Ammon's horn (tissue), 1 donor: ENCODE measurements at regions not wholly inside any gene's neighbourhood (a gene's known extent, or its start where the extent isn't known, plus 50 kb on each side); places are given as distances from the start of the nearest gene placed in this dataset.

Experiments
- DNase-seq: peaks from one replicate; pipeline ENCODE4 v3.0.0-alpha.2; 2016; ENCODE audit warnings: low spot score

DNA sequence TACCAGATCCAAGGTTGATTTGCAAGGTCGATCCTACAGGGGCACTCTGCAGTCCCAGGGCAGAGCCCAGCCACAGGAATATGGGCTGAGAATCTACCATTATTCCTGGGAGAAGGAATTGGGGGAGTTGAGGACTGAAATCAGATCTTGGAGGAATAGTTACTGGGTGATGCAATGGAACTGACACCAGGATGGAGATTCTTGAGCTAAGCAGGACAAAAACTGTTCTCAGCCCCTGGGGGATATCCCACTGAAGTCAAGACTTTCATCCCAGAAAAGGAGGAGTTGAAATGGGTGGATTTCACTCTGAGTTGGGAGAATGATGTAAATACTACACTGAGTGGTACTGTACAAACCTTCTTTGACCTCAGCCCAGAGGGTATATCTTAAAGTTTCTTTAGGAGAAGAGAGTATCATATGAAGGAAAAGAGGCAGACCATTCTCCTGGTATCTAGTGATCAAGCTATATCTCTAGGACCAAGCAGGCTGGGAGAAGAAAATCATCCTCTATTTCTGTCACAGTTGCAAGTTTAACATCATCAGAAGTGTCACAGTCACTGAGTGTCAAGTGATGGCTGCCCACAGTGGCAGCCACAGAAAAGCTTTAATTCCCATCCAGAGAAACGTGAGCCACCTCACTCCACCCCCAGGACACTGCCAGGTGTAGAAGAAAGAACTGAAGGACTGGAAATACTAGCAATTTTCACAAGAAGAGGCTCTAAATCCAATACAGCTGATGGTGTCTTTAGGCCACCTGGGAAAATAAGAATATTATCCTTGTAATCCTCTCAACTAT is 181.9 kb downstream of the NUAK1 start:
- DNase-seq = no peak

DNA sequence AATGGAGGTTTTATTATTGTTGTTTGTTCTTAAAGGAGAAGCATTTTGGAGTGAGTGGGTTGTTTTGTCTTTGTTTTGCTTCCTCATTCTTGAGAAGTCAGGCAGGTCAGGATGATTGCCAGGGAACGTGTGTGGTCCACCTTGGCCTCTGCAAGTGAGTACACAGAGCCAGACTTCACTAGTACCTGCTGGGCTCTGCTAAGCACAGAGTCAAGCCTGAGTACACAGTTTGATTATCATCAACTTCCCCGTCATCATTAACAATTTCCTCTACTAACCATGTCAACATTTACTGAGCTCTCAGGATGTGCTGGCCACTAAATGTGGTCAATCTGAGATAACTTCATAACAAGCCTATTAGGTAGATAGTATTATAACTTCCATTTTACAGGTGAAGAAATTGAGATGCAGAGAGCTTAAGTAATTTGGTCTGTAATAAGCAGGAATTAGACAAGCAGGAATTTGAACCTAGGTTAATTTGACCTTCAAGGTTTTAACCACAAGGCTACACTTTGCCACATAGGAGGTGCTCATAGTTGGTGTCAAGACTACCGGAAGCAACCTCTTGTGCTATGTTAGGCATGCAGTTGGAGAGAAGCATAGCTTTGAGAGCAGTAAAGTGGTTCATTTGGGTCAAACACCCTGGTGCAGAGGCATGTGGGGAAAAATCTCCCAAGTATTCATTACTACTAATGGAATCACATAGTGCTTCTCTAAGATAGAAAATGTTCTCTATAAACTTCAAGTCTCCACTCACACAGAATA is 178.3 kb downstream of the NUAK1 start:
- DNase-seq = no peak

DNA sequence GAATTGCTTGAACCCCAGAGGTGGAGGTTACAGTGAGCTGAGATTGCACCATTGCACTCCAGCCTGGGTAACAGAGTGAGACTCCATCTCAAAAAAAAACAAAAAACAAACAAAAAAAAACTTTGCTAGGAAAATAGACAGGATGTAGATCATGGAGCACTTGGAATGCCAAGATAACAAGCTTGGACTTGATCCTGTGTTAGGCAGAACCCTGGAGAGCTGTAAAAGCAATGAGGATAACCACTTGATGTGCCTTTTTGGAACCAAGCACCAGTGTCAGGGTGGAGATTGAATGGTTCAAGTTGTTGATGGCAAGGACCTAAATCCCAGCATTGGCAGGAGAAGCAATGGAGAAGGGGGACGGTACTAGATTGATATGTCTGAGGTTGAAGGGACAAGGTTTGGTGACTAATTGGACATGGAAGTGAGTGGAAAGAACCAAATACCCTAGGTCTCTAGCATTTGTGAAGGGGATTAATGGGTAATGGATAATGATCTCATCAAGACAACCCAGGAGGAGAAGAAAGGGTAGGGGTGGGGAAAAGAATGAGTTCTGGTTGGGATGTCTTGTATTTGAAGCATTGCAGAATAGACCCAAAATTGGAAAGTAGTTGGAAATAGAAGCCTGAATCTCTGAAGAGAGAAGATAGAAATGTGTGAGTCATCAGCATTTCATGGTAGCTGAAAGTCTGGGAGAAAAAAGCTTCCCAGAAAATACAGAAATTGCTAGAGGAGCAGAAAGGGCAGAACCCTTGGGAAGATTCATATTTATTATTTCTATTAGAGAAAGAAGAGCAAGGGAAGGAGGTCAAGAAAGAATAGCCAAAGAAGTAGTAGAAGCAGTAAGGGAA is 176.7 kb downstream of the NUAK1 start:
- DNase-seq = no peak

DNA sequence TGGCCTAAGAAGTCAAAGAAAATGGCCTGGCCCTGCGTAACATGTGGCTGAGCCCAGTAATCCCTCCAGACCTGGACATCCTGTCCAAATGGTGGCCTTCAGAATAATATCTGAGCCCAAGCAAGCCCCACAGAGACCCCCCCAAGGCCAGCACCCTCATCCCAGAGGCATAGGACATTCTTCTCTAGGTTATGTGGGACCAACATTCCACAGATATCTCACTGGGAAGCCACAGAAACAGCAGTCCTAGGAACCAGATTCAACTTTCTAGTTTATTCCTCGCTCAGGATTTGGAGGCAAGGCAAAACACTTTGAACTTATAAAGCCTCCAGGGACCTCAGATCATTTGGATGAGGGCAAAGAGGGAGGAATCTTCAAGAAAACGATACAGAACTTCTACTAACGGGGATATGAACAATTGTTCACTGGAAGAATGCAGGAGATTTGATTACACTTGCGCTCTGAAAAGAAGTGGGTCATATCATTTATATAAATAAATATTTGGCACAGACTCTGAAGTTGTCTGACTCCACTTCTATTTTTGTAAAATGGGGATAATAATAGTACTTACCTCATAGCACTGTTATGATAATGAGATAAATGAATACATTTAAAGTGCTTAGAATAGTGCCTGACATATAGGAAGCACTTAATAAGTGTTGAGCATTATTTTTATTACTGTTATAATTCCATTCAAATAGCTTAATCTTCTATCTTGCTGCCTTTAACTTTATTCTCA is 171.5 kb downstream of the NUAK1 start:
- DNase-seq = no peak

DNA sequence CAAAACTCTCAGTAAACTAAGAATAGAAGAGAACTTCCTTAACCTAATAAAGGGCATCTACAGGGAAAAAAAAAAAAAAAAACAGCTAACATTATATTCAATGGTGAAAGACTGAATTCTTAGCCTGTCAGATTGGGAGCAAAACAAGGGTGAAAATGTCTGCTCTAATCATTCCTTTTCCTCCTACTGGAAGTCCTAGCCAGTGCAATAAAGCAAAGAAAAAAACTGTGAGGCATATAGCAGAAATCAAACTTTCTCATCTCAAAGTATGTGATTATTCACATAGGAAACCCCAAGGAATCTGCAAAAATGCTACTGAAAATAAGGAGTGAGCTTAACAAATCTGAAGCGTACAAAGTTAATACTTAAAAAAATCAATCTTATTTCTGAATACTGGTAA is 170.7 kb downstream of the NUAK1 start:
- no peak for DNase-seq

DNA sequence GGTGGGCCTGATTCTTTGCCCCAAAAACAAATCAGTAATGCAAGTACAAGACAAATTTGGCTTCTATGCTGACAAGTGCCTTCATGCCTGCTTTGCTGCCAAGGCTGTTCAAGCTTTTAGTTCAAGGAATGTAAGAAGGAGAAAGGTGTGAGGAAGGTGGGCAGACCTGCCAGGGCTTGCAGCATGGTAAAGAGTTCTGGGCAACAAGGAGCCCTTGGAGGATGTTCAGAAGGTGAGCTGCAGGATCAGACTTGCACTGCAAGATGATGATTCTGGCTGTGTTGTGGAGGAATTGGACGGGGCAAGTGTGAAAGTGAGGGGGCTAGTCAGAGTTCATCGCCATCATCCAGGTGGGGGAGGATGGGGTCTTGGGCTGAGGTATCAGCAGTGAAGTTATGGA is 167.9 kb downstream of the NUAK1 start:
- no peak for DNase-seq

DNA sequence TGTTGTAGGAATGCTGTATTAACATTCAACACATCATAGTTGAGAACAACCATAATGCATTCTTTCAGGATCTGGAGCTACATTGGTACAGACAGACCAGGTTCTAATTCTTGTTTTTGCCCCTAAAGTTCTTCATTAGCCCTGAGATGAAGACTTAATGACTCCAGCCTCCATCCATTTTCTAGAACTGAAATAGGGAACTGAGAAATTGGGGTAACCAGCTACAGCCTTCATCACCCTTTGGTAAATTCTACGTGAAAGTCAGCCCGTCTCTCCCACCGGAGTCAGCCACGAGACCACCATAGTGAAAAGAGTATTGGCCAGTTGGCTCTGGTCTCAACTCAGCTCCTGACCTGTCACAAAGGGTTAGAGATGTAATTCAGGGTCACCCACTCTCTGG is 164.0 kb downstream of the NUAK1 start:
- DNase-seq = no peak

DNA sequence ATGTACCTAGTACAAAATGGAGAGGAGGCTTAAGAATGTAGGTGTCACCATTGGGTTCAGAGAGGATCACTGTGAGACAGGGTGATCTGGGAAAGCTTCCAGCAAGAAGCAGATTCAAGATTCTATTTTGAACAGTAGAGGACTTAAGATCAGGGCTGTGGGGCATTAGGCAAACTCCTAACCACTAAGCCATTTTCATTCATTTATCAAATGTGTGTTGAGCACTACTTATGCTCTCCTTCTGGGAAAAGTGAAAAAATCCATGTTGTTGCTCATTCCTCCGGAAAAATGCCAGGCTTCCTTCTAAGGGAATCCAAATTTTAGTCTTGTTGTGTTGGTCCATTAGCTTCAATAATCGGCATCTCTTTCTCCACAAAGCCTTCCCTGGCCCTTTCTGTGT is 163.4 kb downstream of the NUAK1 start:
- DNase-seq = no peak

DNA sequence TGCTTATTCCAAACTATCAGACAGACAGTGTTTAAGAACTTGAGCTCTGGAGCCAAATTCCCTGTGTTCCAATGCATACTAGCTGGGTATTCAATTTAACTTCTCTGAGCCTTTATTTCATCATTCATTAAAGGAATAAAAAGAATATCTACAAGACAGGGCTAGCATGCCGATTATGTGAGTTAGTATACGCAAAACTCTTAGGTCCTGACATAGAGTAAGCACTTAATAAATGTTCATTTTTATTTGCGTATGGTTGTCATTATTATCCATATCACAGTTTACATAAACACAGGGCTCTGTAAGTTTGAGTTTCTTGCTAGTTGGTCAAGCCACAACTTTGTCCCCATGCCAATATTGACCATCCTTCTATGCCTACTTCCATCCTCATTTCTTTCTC is 161.5 kb downstream of the NUAK1 start:
- DNase-seq = no peak

DNA sequence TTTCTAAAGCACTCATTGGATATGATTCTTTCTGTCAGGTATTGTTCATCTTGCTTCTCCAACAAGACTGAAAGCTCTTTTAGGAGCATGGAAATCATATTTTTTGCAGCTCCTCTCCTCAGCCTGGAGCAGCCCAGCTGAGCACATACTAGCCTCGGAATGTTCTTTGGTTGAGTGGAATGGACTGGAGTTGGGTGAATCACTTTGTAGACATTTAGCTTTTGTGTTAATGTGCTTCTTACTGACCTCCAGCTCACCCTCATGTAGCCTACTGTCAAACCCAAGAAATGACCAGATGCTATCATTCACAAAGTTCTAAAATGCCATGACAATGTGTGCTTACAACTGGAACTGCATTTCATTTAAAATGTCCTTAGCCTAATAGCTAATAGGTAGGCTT is 161.1 kb downstream of the NUAK1 start:
- no peak for DNase-seq

DNA sequence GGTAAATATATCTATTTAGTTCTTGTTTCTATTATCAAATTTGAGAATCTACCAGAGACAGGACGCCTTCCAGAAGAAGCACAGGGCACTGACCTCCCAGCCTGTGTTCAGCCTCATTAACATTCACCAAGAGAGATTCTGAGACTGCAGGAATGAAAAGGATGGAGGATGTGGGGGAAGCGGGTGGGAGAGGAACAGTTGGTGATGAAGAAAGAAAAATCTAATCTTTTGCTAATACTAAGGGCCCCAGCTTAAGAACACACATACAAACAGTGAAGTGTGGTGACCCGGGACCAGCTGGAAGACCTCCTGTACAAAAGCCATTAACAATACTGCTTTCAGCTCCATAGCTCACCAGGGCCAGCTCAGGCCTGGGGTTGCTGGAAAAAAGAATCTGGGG is 160.5 kb downstream of the NUAK1 start:
- DNase-seq = no peak

DNA sequence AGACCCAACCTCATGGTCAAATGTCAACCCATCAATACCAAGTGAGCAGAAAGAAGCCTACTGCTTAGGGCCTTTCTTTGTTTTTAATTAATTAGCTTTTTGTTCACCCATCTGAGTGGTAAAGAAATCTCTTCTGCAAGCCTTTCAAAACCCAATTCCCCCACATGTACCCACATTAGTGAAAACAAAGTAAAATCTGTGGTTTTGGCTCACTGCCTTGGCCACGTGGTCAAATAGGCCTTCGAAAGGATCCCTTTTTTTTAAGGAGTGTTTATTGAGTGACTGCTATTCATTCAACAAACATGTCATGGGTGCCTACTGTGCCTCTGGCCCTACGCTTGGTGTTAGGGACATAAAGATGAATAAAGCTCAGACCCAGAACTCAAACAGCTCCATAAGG is 160.1 kb downstream of the NUAK1 start:
- no peak for DNase-seq

DNA sequence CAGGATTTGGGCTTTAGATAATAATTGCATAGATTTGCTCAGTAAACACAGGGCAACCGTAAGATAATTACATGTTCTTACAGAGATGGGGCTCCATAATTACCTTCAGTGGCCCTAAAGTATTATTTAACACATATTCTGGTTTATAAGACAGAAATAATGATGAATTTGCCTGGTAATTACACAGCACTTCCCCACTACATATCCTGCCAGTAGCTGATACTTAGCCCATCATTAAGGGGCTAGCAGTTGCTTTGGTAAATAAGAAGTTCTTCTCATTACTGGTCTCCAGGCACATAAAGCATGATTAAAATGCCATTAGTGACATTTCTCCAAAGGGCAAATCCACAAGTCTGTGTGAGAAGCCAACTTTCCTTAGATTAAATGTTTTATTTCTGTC is 158.7 kb downstream of the NUAK1 start:
- no peak for DNase-seq

DNA sequence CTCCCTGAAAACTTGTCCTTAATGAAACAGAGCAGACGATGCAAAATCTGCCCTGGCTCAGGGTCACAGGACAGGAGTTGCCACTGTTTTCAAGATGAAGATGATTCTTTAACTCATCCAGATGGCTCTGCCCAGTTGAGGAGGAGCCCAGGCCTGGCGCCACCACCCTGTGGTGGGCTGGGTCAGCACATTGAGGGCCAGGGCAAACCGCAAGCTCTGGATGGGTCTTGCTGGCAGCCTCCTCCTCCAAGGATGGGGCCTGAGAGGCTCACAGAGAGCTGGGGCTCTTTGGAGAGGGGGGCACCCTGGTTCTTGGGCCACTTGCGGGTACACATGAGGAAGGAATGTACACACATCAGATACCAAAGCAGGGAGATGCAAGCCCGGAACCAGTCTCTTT is 158.2 kb downstream of the NUAK1 start:
- no peak for DNase-seq

DNA sequence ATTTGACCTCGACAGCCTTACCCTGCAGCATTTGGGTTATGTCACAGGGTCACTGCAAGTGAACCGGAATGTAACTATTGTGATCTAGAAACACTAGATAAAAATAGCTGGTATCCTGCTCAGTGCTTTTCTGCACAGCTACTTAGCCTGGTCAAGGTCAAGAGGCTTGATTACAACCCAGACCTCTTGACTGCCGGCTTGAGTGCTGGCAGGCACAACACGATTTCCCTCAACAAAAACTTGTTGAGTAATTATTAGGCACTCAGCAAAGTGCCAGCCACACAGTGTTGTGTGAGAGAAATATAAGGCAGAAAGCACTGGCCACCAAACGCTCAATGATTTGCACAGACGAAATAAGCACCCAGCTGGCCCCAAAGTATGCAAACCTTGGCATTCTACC is 156.7 kb downstream of the NUAK1 start:
- no peak for DNase-seq

DNA sequence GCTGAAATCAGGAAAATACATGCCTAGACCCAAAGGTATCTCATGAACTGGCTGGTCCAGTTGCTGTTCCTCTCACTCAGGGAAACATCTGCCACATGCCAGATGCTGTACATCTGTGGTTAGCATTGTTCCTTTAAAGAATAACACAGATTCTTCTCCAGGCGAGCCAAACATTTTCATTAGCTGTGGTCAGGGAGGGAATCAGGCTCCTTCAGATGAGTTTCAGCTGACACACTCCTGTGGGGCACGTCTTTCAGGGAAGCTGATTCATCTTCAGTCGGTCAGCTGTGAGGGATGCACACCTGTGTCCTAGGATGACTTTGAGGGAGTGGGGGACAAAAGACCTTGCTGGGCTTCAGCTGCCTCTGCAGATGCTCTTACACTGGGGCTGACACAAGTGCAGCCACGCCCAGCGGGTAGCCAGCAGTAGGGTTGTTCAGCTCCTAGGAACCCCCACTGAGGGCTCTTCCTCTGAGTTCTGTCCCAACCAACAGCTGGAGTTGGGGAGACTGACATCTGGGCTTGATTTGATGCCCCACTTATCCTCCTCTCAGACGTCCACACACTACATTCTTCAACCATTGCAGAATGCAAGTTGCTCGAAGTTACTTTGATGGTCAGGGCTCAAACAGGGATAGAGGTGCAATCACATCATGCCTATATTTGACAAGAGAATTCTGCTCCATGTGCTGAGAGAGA is 155.0 kb downstream of the NUAK1 start:
- no peak for DNase-seq

DNA sequence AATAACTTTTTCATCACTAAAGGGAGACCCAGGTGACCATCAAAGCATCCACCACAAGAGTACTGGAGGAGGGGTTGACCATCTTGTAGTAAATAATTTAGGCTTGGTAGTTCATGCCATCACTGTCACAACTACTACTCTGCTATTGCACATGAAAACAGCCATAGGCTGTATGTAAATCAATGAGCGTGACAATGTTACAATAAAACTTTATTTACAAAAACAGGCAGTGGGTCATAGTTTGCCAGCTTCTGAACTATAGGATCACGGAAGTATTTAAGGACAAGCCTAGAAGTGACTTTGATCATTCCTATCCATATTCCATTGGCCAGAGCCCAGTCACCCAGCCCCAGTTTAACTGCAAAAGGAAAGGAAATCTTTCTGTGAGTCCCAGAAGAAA is 153.4 kb downstream of the NUAK1 start:
- DNase-seq = no peak

DNA sequence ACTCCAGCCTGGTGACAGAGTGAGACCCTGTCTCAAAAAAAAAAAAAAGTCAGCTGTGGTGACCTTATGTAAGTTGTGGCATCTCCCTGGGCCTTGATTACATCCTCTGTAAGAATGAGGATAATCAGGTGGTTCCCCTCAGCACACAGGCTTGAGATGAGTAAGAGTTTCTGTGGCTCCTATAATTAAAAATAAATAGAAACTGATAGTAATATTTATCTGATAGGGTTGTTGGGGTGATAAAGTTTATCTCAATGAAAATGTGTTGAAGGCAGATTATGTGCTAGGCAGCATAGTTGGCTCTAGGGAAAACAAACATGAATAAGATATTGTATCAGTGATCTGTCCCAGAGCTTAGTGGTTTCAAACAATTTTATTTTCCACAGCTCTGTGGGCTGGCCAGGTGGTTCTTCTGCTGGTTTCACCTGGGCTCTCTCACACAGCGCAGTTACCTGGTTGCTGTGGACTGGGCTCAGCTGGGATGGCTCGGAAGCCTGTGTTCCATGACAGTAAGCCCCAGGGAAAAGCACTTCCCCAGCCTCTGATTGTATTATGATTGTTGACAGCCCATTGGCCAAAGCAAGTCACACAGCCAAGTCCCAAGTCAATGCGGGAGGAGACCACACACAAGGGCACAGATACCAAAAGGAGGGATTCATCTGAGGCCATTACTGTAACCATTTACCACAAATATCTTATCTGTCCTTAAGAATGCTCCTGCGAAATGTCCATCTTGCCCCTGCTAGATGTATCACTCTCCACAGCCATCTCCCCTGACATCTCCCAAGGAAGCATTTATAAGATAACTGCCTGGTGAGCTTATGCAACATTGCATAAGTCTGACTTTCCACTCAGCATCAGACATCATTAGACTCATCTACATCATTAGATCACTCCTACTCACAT is 151.7 kb downstream of the NUAK1 start:
- no peak for DNase-seq

DNA sequence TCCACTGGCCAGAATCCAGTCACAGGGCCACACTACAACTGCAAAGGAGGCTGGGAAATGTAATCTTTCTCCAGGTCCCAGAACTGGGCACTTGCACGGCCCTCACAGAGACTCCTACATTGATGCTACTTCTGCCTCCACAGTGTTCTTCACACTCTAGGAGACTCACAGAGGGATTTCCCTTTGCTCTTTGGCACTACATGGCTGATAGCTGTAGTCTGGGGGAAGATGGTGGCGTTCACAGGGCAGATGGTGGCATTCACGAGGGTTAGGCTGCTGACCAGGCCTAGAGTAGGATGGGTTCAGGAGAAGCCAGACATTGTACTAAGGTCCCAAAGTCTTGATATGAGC is 151.1 kb downstream of the NUAK1 start:
- DNase-seq = no peak
